SU-DHL-6 (cell line): ENCODE measurements at regions not wholly inside any gene's neighbourhood (a gene's known extent, or its start where the extent isn't known, plus 50 kb on each side); places are given as distances from the start of the nearest gene placed in this dataset.

Experiments
- H2AFZ ChIP-seq: fragments of 200-600 bp; sonication (generic); 2 replicates; pipeline ENCODE4 v1.6.1; 2014; ENCODE audit warnings: low read depth, mild to moderate bottlenecking, moderate library complexity, mixed read lengths, antibody characterized with exemption, low read length; ENCODE audit not compliant: severe bottlenecking
- H3F3A ChIP-seq: fragments of 200-600 bp; shearing (Covaris generic); 2 replicates; pipeline ENCODE4 v1.6.0; 2016; ENCODE audit warnings: antibody characterized with exemption, mild to moderate bottlenecking; ENCODE audit not compliant: insufficient read depth
- H3K27ac ChIP-seq: fragments of 200-600 bp; sonication (generic); 2 replicates; pipeline ENCODE4 v1.5.1; 2016; ENCODE audit warnings: low read depth, mild to moderate bottlenecking, low read length, moderate library complexity, mixed read lengths
- H3K27me3 ChIP-seq: fragments of 200-600 bp; sonication (generic), shearing (Covaris generic); 2 replicates; pipeline ENCODE4 v1.6.0; 2014; ENCODE audit warnings: mild to moderate bottlenecking, low read length
- H3K36me3 ChIP-seq: fragments of 200-600 bp; sonication (generic); 2 replicates; pipeline ENCODE4 v1.6.1; 2014; ENCODE audit warnings: mild to moderate bottlenecking, low read length, mixed read lengths
- H3K4me2 ChIP-seq: fragments of 300-600, 200-600 bp; shearing (Covaris generic), sonication (generic); 2 replicates; pipeline ENCODE4 v1.6.0; 2014; ENCODE audit warnings: low read length, low read depth, mild to moderate bottlenecking; ENCODE audit not compliant: poor library complexity, severe bottlenecking
- H3K4me3 ChIP-seq: fragments of 200-600 bp; sonication (generic); 2 replicates; pipeline ENCODE4 v1.5.1; 2014; ENCODE audit warnings: antibody characterized with exemption, low read length, mild to moderate bottlenecking, mixed read lengths; ENCODE audit not compliant: insufficient read depth, poor library complexity, severe bottlenecking
- H3K79me2 ChIP-seq: fragments of 200-600 bp; sonication (generic); 2 replicates; pipeline ENCODE4 v1.6.1; 2014; ENCODE audit warnings: mild to moderate bottlenecking, low read length, moderate library complexity; ENCODE audit not compliant: insufficient read depth
- H3K9ac ChIP-seq: fragments of 200-600 bp; sonication (generic); 2 replicates; pipeline ENCODE4 v1.7.0; 2014; ENCODE audit warnings: mild to moderate bottlenecking, low read length
- H3K9me2 ChIP-seq: fragments of 200-600 bp; sonication (generic); replicated peaks from 2 replicates; pipeline ENCODE4 v1.6.1; 2014; ENCODE audit warnings: low read length; ENCODE audit not compliant: insufficient read depth
- H3K9me3 ChIP-seq: fragments of 200-600 bp; sonication (generic); 2 replicates; pipeline ENCODE4 v1.6.1; 2014; ENCODE audit warnings: low read length, mixed read lengths; ENCODE audit not compliant: insufficient read depth
- H4K20me1 ChIP-seq: fragments of 200-600 bp; sonication (generic); 2 replicates; pipeline ENCODE4 v1.6.1; 2014; ENCODE audit warnings: low read depth, mild to moderate bottlenecking, antibody characterized with exemption, low read length, moderate library complexity, mixed read lengths
- CTCF ChIP-seq: fragments of 200-600 bp; sonication (generic); IDR thresholded peaks from one replicate; pipeline ENCODE4 v1.5.1; 2017; ENCODE audit warnings: antibody characterized with exemption, mild to moderate bottlenecking, low read length, moderate library complexity; ENCODE audit not compliant: insufficient read depth, poor library complexity, severe bottlenecking
- EZH2phosphoT487 ChIP-seq: fragments of 200-600 bp; sonication (generic), shearing (Covaris generic); conservative IDR thresholded peaks from 2 replicates; pipeline ENCODE4 v1.6.1; 2018; ENCODE audit warnings: mild to moderate bottlenecking, antibody characterized with exemption, low read length, moderate library complexity, mixed read lengths

GRCh38 chr20:41910558-41910957 lies 292.4 kb upstream of the CHD6 start:
- no peak overlapping the region for H3K4me2 ChIP-seq
- H3K4me3 ChIP-seq, result no peak overlapping the region
- no peaks in the 10 kb centered on the region for H4K20me1 ChIP-seq
- TF ChIP-seq EZH2phosphoT487 (no peak), CTCF (no peak)
- 0 out of 2 replicates have a peak, but pooled peaks cover 2% of the 10 kb centered on the region for H3K9me2 ChIP-seq
- no peaks in the 10 kb centered on the region for H3K36me3 ChIP-seq
- H3F3A ChIP-seq, result no peaks in the 10 kb centered on the region
- H3K9ac ChIP-seq, result no peak overlapping the region
- H3K79me2 ChIP-seq, result no peaks in the 10 kb centered on the region
- H3K27me3 ChIP-seq, result no peaks in the 10 kb centered on the region
- H3K9me3 ChIP-seq, result no peaks in the 10 kb centered on the region
- no peak overlapping the region for H2AFZ ChIP-seq
- H3K27ac ChIP-seq, result no peak overlapping the region

GRCh38 chr20:41905199-41905598 lies 287.0 kb upstream of the CHD6 start:
- no peak overlapping the region for H3K4me3 ChIP-seq
- H3K9me3 ChIP-seq, result no peaks in the 10 kb centered on the region
- no peaks in the 10 kb centered on the region for H3K27me3 ChIP-seq
- no peaks in the 10 kb centered on the region for H3K9me2 ChIP-seq
- no peak overlapping the region for H3K4me2 ChIP-seq
- H3F3A ChIP-seq, result no peaks in the 10 kb centered on the region
- no peak overlapping the region for H2AFZ ChIP-seq
- no peaks in the 10 kb centered on the region for H3K36me3 ChIP-seq
- TF ChIP-seq CTCF (no peak), EZH2phosphoT487 (no peak)
- H3K9ac ChIP-seq, result no peak overlapping the region
- H4K20me1 ChIP-seq, result no peaks in the 10 kb centered on the region
- H3K27ac ChIP-seq, result no peak overlapping the region
- H3K79me2 ChIP-seq, result no peaks in the 10 kb centered on the region

GRCh38 chr20:41903586-41903985 lies 285.4 kb upstream of the CHD6 start:
- Histone ChIP-seq H3K4me3 (no peak overlapping the region), H3F3A (no peaks in the 10 kb centered on the region), H3K9me3 (no peaks in the 10 kb centered on the region), H3K9ac (no peak overlapping the region), H3K79me2 (no peaks in the 10 kb centered on the region), H3K36me3 (no peaks in the 10 kb centered on the region), H3K27me3 (no peaks in the 10 kb centered on the region), H3K9me2 (no peaks in the 10 kb centered on the region), H3K4me2 (no peak overlapping the region), H3K27ac (no peak overlapping the region), H4K20me1 (no peaks in the 10 kb centered on the region), H2AFZ (no peak overlapping the region)
- TF ChIP-seq EZH2phosphoT487, result no peak
- TF ChIP-seq CTCF, result no peak
